Colonic mucosa (tissue), 4 donors: ENCODE measurements at regions not wholly inside any gene's neighbourhood (a gene's known extent, or its start where the extent isn't known, plus 50 kb on each side); places are given as distances from the start of the nearest gene placed in this dataset.

Source experiments
- DNase-seq: peaks from one replicate; pipeline ENCODE4 v3.0.0-alpha.2; 2020
- H3K27ac ChIP-seq: fragments of 200-600 bp; one replicate; pipeline ENCODE4 v1.8.0; 2021
- H3K27me3 ChIP-seq: fragments of 200-600 bp; one replicate; pipeline ENCODE4 v1.8.0; 2021
- H3K36me3 ChIP-seq: fragments of 200-600 bp; one replicate; pipeline ENCODE4 v1.8.0; 2021
- H3K4me1 ChIP-seq: fragments of 200-600 bp; one replicate; pipeline ENCODE4 v1.8.0; 2021; ENCODE audit warnings: mild to moderate bottlenecking
- H3K4me3 ChIP-seq: fragments of 200-600 bp; one replicate; pipeline ENCODE4 v1.8.0; 2021
- H3K9ac ChIP-seq, 2 donors: one replicate each; pipeline ENCODE4 v1.7.0; 2013; ENCODE audit warnings: control low read depth in 2 of 2, low read depth in 2 of 2, low read length in 2 of 2
- H3K9me3 ChIP-seq: fragments of 200-600 bp; one replicate; pipeline ENCODE4 v1.8.0; 2021
- intact Hi-C: fragments of 100-400 bp; cut with DNase I; formaldehyde crosslinking; loops from one replicate; pipeline ENCODE4 v1.14.1; 2022
- TF ChIP-seq, protein P1 (sequence below): fragments of 200-600 bp; IDR thresholded peaks from one replicate; pipeline ENCODE4 v1.8.0; 2022; ENCODE audit warnings: antibody characterized with exemption, mild to moderate bottlenecking
- donor health status: healthy.
- donor health status: DM: no; HTN: no; CAD: no.
- donor health status: DM: no; HTN: no; CAD: no.

DNA sequence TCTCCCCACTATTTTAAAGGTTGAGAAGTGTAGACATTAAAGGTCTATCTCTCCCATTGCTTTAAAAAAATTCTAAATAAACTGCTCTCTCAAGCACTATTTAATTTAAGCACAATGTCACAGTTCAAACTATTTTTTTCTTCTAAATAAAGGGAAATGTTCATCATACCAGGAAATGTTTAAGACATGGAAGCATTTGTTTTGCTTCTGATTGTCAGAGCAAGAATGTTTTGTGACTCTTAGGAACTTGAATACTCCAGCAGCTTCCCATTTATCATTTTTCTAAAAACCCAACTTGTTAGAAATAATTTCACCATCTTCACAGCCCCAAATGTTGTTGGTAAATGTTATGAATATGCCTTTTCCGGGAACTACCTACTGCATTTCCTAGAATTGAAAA lies 121.8 kb upstream of the NTF3 start:
- Histone ChIP-seq H3K9me3 (no peaks in the 10 kb centered on the region), H3K27ac (no peak overlapping the region), H3K27me3 (no peaks in the 10 kb centered on the region), H3K4me3 (no peak overlapping the region), H3K36me3 (no peaks in the 10 kb centered on the region), H3K4me1 (no peaks in the 10 kb centered on the region), H3K9ac (no peak overlapping the region)
- intact Hi-C loops = no loop called here
- TF ChIP-seq, protein P1, sequence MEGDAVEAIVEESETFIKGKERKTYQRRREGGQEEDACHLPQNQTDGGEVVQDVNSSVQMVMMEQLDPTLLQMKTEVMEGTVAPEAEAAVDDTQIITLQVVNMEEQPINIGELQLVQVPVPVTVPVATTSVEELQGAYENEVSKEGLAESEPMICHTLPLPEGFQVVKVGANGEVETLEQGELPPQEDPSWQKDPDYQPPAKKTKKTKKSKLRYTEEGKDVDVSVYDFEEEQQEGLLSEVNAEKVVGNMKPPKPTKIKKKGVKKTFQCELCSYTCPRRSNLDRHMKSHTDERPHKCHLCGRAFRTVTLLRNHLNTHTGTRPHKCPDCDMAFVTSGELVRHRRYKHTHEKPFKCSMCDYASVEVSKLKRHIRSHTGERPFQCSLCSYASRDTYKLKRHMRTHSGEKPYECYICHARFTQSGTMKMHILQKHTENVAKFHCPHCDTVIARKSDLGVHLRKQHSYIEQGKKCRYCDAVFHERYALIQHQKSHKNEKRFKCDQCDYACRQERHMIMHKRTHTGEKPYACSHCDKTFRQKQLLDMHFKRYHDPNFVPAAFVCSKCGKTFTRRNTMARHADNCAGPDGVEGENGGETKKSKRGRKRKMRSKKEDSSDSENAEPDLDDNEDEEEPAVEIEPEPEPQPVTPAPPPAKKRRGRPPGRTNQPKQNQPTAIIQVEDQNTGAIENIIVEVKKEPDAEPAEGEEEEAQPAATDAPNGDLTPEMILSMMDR = no peak
- DNase-seq = no peak

DNA sequence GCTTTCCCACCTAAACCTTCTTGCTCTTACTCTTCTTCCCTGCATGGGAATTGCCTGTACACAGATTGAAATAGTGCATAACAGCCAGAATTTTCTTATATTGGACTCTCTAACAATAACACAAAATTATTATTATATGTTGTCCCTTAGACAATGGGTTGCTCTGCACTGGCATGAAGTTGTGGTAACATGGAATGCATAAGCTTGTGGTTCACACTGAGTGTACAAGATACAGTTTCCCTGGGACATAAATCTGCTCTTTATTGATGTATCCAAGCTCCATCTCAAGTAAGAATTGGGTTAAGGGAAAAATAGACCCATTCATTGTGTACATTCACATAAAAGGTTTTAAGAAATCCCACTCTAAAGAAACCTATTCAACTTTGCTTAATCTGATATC lies 114.4 kb upstream of the NTF3 start:
- Histone ChIP-seq H3K27me3 (no peaks in the 10 kb centered on the region), H3K27ac (no peak overlapping the region), H3K4me3 (no peak overlapping the region), H3K9ac (no peak overlapping the region), H3K4me1 (no peaks in the 10 kb centered on the region), H3K36me3 (no peaks in the 10 kb centered on the region), H3K9me3 (no peaks in the 10 kb centered on the region)
- TF ChIP-seq, protein P1 = no peak
- no peak for DNase-seq
- intact Hi-C loops = no loop called here

DNA sequence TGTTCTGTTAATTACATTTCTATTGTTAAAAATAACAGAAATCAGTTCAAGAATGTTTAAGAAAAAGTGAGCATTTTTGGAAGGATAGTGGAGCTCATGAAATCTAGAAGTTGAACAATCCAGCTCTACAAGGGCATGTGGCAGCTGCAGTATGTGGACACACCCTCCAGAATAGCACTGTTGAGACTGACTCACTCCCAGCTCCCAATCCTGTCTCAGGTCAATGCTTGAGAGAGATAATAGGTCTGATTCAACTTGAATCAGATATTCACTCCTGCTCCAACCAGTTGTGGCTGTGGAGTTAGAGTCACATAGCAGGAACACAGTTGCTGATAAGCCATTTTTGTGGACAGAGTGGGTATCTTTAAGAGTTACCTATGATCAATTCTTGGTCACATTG lies 113.0 kb upstream of the NTF3 start:
- Histone ChIP-seq H3K27ac (no peak overlapping the region), H3K36me3 (no peaks in the 10 kb centered on the region), H3K9ac (no peak overlapping the region), H3K4me1 (no peaks in the 10 kb centered on the region), H3K4me3 (no peak overlapping the region), H3K27me3 (no peaks in the 10 kb centered on the region), H3K9me3 (no peaks in the 10 kb centered on the region)
- DNase-seq = peak; percentile 43
- intact Hi-C loops = no loop called here
- TF ChIP-seq, protein P1 = no peak

DNA sequence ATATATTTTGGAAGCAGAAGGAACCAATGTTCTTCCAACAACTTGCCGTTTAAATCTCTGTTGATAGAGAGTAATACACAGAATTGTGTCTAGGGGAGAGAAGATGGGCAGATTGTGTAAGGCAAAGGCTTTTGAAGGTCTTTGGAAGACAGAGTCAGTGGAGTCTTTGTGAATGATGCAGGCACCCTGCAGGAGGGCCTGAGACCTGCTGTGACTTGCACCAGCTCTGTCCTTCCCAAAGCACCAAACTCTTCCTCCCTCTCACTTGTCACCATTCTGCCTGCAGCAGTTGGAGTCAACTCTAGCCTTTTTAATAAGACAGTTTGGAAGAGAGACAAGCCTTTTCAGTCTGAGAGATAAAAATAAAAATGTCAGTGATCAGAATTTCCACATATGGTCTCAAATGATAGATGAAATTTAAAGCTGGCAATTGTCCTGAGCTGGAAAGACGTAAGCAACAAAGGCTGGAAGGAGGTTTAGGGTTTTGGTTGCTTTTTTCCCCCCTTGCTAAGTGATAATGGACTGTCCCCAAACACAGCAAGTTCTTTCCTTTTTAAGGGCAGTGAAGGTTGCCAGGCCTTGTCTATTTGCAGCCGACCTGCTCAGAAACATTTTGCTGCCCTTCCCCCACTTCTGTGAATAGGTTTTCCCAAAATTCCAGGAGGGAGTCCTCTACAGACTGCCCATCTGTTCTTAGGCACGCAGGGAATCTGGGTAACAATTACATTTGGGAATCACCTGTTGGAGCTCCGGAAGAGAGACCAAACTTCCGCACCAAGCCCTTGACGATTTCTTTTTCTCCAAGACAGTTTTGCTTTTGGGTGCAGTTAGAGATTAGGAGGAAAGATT lies 103.0 kb upstream of the NTF3 start:
- Histone ChIP-seq H3K4me1 (no peaks in the 10 kb centered on the region), H3K27me3 (no peaks in the 10 kb centered on the region), H3K9me3 (no peaks in the 10 kb centered on the region), H3K36me3 (no peaks in the 10 kb centered on the region), H3K27ac (no peak overlapping the region), H3K9ac (no peak overlapping the region), H3K4me3 (no peak overlapping the region)
- intact Hi-C loops = no loop called here
- no peak for DNase-seq
- TF ChIP-seq, protein P1 = no peak

DNA sequence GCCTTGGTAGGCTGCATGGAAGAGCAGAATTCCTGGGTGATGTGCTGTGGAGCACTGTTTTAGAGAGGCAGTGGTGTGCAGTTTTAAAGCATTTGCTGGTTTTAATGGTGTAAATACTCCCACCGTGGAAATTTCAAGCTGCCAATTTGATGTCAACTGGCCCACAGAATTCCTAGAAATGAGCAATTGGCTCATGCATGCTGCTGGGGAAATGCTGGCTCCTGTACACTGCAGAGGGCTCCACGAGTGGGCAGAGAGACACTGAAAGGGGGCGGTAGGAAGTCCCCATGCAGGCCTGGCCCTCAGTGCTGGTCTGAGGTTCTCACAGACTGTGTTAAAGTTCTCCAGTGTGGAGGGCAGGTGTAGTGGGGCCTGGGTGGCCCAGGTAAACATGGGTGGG lies 99.4 kb upstream of the NTF3 start:
- no peaks in the 10 kb centered on the region for H3K9me3 ChIP-seq
- H3K4me3 ChIP-seq = no peak overlapping the region
- no peaks in the 10 kb centered on the region for H3K27me3 ChIP-seq
- H3K9ac ChIP-seq = no peak overlapping the region
- H3K27ac ChIP-seq = no peak overlapping the region
- DNase-seq = no peak
- no peaks in the 10 kb centered on the region for H3K4me1 ChIP-seq
- TF ChIP-seq, protein P1 = no peak
- no peaks in the 10 kb centered on the region for H3K36me3 ChIP-seq
- intact Hi-C loops = no loop called here
